CD14-positive monocyte (primary cell): ENCODE measurements at regions not wholly inside any gene's neighbourhood (a gene's known extent, or its start where the extent isn't known, plus 50 kb on each side); places are given as distances from the start of the nearest gene placed in this dataset.

Experiments used
- DNase-seq, 3 donors: peaks; one replicate each; pipeline ENCODE4 v3.0.0-alpha.2; 2011 to 2022
- H2AFZ ChIP-seq: 2 replicates; pipeline ENCODE4 v1.6.0; 2012; ENCODE audit warnings: mild to moderate bottlenecking, low read depth, low read length, inconsistent platforms; ENCODE audit not compliant: insufficient read depth, poor library complexity, severe bottlenecking
- H3K27ac ChIP-seq, 2 donors: 1 replicate in 1 of 2; 2 replicates in 1 of 2; pipeline ENCODE4 v1.5.1; 2012 to 2013; ENCODE audit warnings: low read length in 2 of 2, control low read depth in 1 of 2, inconsistent platforms in 1 of 2, low read depth in 1 of 2, mild to moderate bottlenecking in 1 of 2
- H3K27me3 ChIP-seq, 2 donors: one replicate each; pipeline versions ENCODE4 v1.6.0 to v1.6.1; 2011 to 2013; ENCODE audit warnings: low read length in 2 of 2; ENCODE audit not compliant: control insufficient read depth in 2 of 2, insufficient read depth in 2 of 2
- H3K36me3 ChIP-seq, 2 donors: replicated peaks in 1 of 2; 1 replicate in 1 of 2; 2 replicates in 1 of 2; pipeline versions ENCODE4 v1.5.1 to v1.6.1; 2012 to 2013; ENCODE audit warnings: low read length in 2 of 2, control low read depth in 1 of 2, inconsistent platforms in 1 of 2, mild to moderate bottlenecking in 1 of 2; ENCODE audit not compliant: insufficient read depth in 2 of 2, control insufficient read depth in 1 of 2
- H3K4me1 ChIP-seq, 2 donors: 1 replicate in 1 of 2; 2 replicates in 1 of 2; pipeline versions ENCODE4 v1.5.1 to v1.6.1; 2012 to 2013; ENCODE audit warnings: low read length in 2 of 2, control low read depth in 1 of 2, inconsistent platforms in 1 of 2, mild to moderate bottlenecking in 1 of 2, moderate library complexity in 1 of 2; ENCODE audit not compliant: insufficient read depth in 2 of 2, control insufficient read depth in 1 of 2
- H3K4me2 ChIP-seq: replicated peaks from 2 replicates; pipeline ENCODE3; 2012; ENCODE audit warnings: low read length, moderate library complexity, mild to moderate bottlenecking; ENCODE audit not compliant: poor library complexity, severe bottlenecking; ENCODE audit errors: extremely low read depth
- H3K4me3 ChIP-seq, 3 experiments: fragments of 200-600 bp in 1 of 3; sonication (generic) in 1 of 3; replicated peaks in 1 of 3; 1 replicate in 2 of 3; 2 replicates in 1 of 3; pipeline ENCODE4 v1.5.1; 2011 to 2013; ENCODE audit warnings: low read length in 3 of 3, mild to moderate bottlenecking in 3 of 3, control low read depth in 2 of 3, low read depth in 2 of 3, inconsistent platforms in 1 of 3, moderate library complexity in 1 of 3
- H3K79me2 ChIP-seq: 2 replicates; pipeline ENCODE4 v1.6.0; 2012; ENCODE audit warnings: mild to moderate bottlenecking, control low read depth, inconsistent platforms, low read length, moderate library complexity; ENCODE audit not compliant: insufficient read depth
- H3K9ac ChIP-seq: 2 replicates; pipeline ENCODE4 v1.6.0; 2017; ENCODE audit warnings: low read length, mild to moderate bottlenecking; ENCODE audit not compliant: insufficient read depth, poor library complexity, severe bottlenecking
- H3K9me3 ChIP-seq, 2 donors: replicated peaks in 1 of 2; 1 replicate in 1 of 2; 2 replicates in 1 of 2; pipeline versions ENCODE4 v1.5.1 to v1.6.1; 2012 to 2013; ENCODE audit warnings: low read length in 2 of 2, control low read depth in 1 of 2; ENCODE audit not compliant: control insufficient read depth in 1 of 2, insufficient read depth in 1 of 2
- H4K20me1 ChIP-seq: 2 replicates; pipeline ENCODE4 v1.6.0; 2012; ENCODE audit warnings: mild to moderate bottlenecking, low read length, control low read depth, moderate library complexity; ENCODE audit not compliant: insufficient read depth
- H3K27ac Mint-ChIP-seq, 7 donors: one replicate each; pipeline ENCODE4 v1.8.0; 2020; ENCODE audit warnings: mild to moderate bottlenecking in 7 of 7, mixed read lengths in 7 of 7, moderate library complexity in 6 of 7, inconsistent platforms in 2 of 7
- H3K27me3 Mint-ChIP-seq, 3 donors: one replicate each; pipeline ENCODE4 v1.8.0; 2021 to 2022; ENCODE audit warnings: low read depth in 3 of 3, mild to moderate bottlenecking in 3 of 3, mixed read lengths in 3 of 3, moderate library complexity in 3 of 3, inconsistent platforms in 1 of 3
- H3K36me3 Mint-ChIP-seq, 2 donors: one replicate each; pipeline ENCODE4 v1.8.0; 2020; ENCODE audit warnings: mixed read lengths in 2 of 2, inconsistent platforms in 1 of 2, mild to moderate bottlenecking in 1 of 2
- H3K4me1 Mint-ChIP-seq: one replicate; pipeline ENCODE4 v1.8.0; 2020; ENCODE audit warnings: mild to moderate bottlenecking, mixed read lengths
- H3K4me3 Mint-ChIP-seq, 2 donors: one replicate each; pipeline ENCODE4 v1.8.0; 2020; ENCODE audit warnings: mild to moderate bottlenecking in 2 of 2, mixed read lengths in 2 of 2, moderate library complexity in 1 of 2
- H3K9me3 Mint-ChIP-seq, 7 donors: one replicate each; pipeline ENCODE4 v1.8.0; 2020 to 2022; ENCODE audit warnings: mixed read lengths in 7 of 7, mild to moderate bottlenecking in 6 of 7, moderate library complexity in 6 of 7, inconsistent platforms in 2 of 7
- WGBS: methylation state at CpG from one replicate; pipeline ENCODE4 v1.1.5; 2013; ENCODE audit warnings: missing lambda C conversion rate; ENCODE audit not compliant: insufficient coverage; 5-methylcytosine and 5-hydroxymethylcytosine counted together
- intact Hi-C, 2 donors: fragments of 100-400 bp; cut with micrococcal nuclease; formaldehyde crosslinking; loops; one replicate each; pipeline versions ENCODE4 v1.15.0 to v1.15.1; 2023
- TF ChIP-seq, protein P1 (sequence below): fragments of 200-600 bp; IDR thresholded peaks from one replicate; pipeline ENCODE4 v1.8.0; 2022; ENCODE audit warnings: antibody characterized with exemption, mild to moderate bottlenecking

DNA sequence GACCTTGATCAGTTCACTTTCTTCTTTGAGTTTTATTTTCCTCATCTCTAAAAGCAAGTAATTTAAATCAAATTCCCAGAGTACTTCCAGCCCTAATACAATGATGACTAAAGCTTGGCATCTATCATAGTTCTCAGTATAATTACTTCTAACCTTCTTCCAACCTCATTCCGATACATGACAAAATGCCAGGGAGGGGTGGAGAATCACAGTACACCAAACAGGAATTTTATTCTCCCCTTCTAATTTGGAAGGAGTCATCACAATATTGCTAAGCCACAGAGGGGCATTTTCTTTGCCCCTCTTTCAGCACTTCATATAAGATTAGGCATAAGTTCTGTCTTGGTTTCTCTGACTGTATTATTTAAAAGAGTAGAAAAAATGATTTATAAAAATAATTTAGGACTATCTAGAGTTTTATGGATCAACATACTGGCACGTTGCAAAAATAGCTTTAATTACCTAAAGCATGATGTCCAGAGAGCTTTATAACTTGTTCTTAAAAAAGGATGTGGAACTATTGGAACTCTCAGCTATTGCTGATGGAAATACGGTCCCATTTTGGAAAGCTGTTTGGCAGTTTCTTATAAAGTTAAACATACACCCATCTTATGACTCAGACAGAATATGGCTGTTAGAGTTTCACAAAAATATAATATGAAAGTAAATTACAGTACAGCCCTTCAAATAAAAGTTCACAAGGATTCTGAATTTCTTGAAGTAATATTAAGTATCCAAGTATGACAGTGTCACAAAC is 86.9 kb upstream of the UBE2E2 start:
- Histone ChIP-seq H4K20me1 (no peaks in the 10 kb centered on the region), H3K4me1 (peaks cover 29 to 33% of the 10 kb centered on the region in 2 donors), H2AFZ (no peak overlapping the region), H3K9ac (no peak overlapping the region), H3K79me2 (no peaks in the 10 kb centered on the region), H3K27me3 (no peaks in the 10 kb centered on the region), H3K9me3 (no peaks in the 10 kb centered on the region), H3K27ac (no peak overlapping the region), H3K36me3 (no peaks in the 10 kb centered on the region), H3K4me3 (no peak overlapping the region), H3K4me2 (no peak overlapping the region)
- intact Hi-C loops = no loop called here
- 100% methylated on average over 1 of the region's 3 CpGs for whole genome bisulfite sequencing
- no peak for DNase-seq
- peaks cover 29% of the 10 kb centered on the region for H3K4me1 Mint-ChIP-seq
- H3K9me3 Mint-ChIP-seq = peaks cover 0 to 3% (median 0%) of the 10 kb centered on the region in 7 donors
- H3K27ac Mint-ChIP-seq = no peak overlapping the region
- H3K4me3 Mint-ChIP-seq = no peak overlapping the region
- no peaks in the 10 kb centered on the region for H3K36me3 Mint-ChIP-seq
- peaks cover 2 to 6% (median 2%) of the 10 kb centered on the region in 3 donors for H3K27me3 Mint-ChIP-seq
- TF ChIP-seq, protein P1, sequence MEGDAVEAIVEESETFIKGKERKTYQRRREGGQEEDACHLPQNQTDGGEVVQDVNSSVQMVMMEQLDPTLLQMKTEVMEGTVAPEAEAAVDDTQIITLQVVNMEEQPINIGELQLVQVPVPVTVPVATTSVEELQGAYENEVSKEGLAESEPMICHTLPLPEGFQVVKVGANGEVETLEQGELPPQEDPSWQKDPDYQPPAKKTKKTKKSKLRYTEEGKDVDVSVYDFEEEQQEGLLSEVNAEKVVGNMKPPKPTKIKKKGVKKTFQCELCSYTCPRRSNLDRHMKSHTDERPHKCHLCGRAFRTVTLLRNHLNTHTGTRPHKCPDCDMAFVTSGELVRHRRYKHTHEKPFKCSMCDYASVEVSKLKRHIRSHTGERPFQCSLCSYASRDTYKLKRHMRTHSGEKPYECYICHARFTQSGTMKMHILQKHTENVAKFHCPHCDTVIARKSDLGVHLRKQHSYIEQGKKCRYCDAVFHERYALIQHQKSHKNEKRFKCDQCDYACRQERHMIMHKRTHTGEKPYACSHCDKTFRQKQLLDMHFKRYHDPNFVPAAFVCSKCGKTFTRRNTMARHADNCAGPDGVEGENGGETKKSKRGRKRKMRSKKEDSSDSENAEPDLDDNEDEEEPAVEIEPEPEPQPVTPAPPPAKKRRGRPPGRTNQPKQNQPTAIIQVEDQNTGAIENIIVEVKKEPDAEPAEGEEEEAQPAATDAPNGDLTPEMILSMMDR = no peak

DNA sequence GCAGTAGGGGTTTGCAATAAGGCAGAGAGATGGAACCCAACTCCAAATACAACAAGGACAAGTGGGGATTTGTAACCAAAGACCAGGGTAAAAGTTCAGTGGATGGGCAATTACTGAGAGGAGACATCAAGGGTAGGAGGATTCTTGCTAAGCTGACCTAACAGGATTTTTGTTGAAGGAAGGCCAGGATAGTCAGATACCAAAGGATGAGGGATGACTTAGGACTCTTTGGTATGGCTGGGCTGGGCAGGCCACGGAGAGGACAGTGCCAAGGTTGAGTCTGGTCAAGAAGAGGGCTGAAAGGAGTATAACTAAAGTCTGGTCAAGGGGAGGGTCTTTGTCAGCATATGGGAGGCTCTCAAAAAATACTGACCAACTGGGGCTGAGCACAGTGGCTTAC is 85.3 kb upstream of the UBE2E2 start:
- Histone ChIP-seq H3K4me3 (no peak overlapping the region), H3K79me2 (no peaks in the 10 kb centered on the region), H3K27me3 (no peaks in the 10 kb centered on the region), H4K20me1 (no peaks in the 10 kb centered on the region), H3K4me1 (peaks cover 22 to 25% of the 10 kb centered on the region in 2 donors), H3K27ac (no peak overlapping the region), H3K9me3 (no peaks in the 10 kb centered on the region), H2AFZ (no peak overlapping the region), H3K4me2 (no peak overlapping the region), H3K36me3 (no peaks in the 10 kb centered on the region), H3K9ac (no peak overlapping the region)
- Mint-ChIP-seq H3K36me3 (no peaks in the 10 kb centered on the region), H3K27ac (no peak overlapping the region), H3K4me3 (no peak overlapping the region), H3K9me3 (peaks cover 0 to 3% (median 0%) of the 10 kb centered on the region in 7 donors), H3K4me1 (peaks cover 24% of the 10 kb centered on the region), H3K27me3 (peaks cover 2 to 6% (median 2%) of the 10 kb centered on the region in 3 donors)
- DNase-seq = no peak
- intact Hi-C loops = no loop called here
- 100% methylated on average over 1 of the region's 1 CpG for WGBS
- TF ChIP-seq, protein P1 = no peak
